Gastrocnemius medialis (tissue), 4 donors: ENCODE measurements at regions not wholly inside any gene's neighbourhood (a gene's known extent, or its start where the extent isn't known, plus 50 kb on each side); places are given as distances from the start of the nearest gene placed in this dataset.

ENCODE experiments used
- ATAC-seq, 2 donors: fragments of 150-250 bp; one replicate each; pipeline ENCODE4 v1.9.1; 2016
- DNase-seq, 2 donors: peaks; one replicate each; pipeline ENCODE4 v3.0.0-alpha.2; 2019
- H3K27ac ChIP-seq, 4 donors: fragments of 200-600 bp; sonication (generic); 1 replicate in 1 of 4; 2 replicates in 3 of 4; pipeline ENCODE4 v1.5.1; 2016 to 2018; ENCODE audit warnings: mild to moderate bottlenecking in 2 of 4, moderate library complexity in 1 of 4
- H3K27me3 ChIP-seq, 3 donors: fragments of 200-600 bp; sonication (generic) in 2 of 3; 1 replicate in 1 of 3; 2 replicates in 2 of 3; pipeline versions ENCODE4 v1.5.1 to v1.6.0; 2016 to 2019; ENCODE audit warnings: mild to moderate bottlenecking in 1 of 3, moderate library complexity in 1 of 3
- H3K36me3 ChIP-seq, 2 donors: fragments of 200-600 bp; sonication (generic) in 1 of 2; one replicate each; pipeline ENCODE4 v1.5.1; 2017 to 2018
- H3K4me1 ChIP-seq, 2 donors: fragments of 200-600 bp; sonication (generic) in 1 of 2; one replicate each; pipeline ENCODE4 v1.5.1; 2016 to 2017; ENCODE audit warnings: mild to moderate bottlenecking in 2 of 2
- H3K4me3 ChIP-seq, 4 donors: fragments of 200-600 bp; sonication (generic) in 3 of 4; 1 replicate in 1 of 4; 2 replicates in 3 of 4; pipeline ENCODE4 v1.5.1; 2016 to 2019; ENCODE audit warnings: mild to moderate bottlenecking in 2 of 4
- H3K9me3 ChIP-seq, 3 donors: fragments of 200-600 bp; sonication (generic) in 2 of 3; 1 replicate in 1 of 3; 2 replicates in 2 of 3; pipeline ENCODE4 v1.5.1; 2016 to 2019
- POLR2A ChIP-seq, 2 donors: fragments of 450-650 bp; IDR thresholded peaks; one replicate each; pipeline ENCODE4 v1.6.1; 2017; ENCODE audit warnings: antibody characterized with exemption in 2 of 2, mild to moderate bottlenecking in 2 of 2, moderate library complexity in 2 of 2
- in situ Hi-C, 4 donors: fragments of 200-750 bp; cut with MboI; loops; one replicate each; pipeline versions ENCODE4 v1.15.0 to v1.8.0; 2017; ENCODE audit warnings: low sequenced_read_pairs in 4 of 4
- intact Hi-C: fragments of 100-400 bp; cut with DNase I; formaldehyde crosslinking; loops from one replicate; pipeline ENCODE4 v1.15.1; 2023; ENCODE audit warnings: low total_unique reads
- TF ChIP-seq, protein P1 (sequence below), 5 experiments: fragments of 450-650 bp in 3 of 5; fragments of 200-600 bp in 2 of 5; sonication (generic) in 2 of 5; IDR thresholded peaks in 4 of 5; conservative IDR thresholded peaks in 1 of 5; 1 replicate in 4 of 5; 2 replicates in 1 of 5; pipeline ENCODE4 v1.5.1; 2016 to 2019; ENCODE audit warnings: antibody characterized with exemption in 5 of 5, mild to moderate bottlenecking in 3 of 5, moderate library complexity in 3 of 5

DNA sequence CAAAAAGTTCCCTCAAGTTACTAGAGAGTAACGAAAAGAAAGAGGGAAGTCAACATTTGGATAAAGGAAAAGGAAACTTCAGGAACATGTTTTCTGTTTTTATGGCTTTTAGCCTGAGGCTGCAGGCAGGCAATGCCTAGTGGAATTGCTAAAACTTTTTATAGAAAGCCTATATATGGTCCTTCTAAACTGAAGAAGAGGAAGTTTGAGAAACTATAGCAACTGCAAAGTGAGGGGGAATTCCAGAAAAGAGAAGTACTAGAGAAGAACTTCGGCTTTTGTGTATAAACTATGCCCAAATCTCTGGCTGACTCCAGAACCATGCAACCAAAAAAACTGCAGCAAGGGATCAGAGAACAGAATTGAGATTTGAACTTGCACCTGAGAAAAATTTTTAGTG is 74.3 kb upstream of the ARHGAP42 start:
- intact Hi-C loops: no loop called here
- H3K4me3 ChIP-seq: no peak overlapping the region
- no peaks in the 10 kb centered on the region for H3K36me3 ChIP-seq
- ATAC-seq (no peak), DNase-seq (no peak)
- no peak overlapping the region for H3K27ac ChIP-seq
- H3K27me3 ChIP-seq: no peaks in the 10 kb centered on the region
- in situ Hi-C loops: no loop called here
- TF ChIP-seq POLR2A (IDR thresholded peaks at IDR 0.05): no peak
- TF ChIP-seq, protein P1, sequence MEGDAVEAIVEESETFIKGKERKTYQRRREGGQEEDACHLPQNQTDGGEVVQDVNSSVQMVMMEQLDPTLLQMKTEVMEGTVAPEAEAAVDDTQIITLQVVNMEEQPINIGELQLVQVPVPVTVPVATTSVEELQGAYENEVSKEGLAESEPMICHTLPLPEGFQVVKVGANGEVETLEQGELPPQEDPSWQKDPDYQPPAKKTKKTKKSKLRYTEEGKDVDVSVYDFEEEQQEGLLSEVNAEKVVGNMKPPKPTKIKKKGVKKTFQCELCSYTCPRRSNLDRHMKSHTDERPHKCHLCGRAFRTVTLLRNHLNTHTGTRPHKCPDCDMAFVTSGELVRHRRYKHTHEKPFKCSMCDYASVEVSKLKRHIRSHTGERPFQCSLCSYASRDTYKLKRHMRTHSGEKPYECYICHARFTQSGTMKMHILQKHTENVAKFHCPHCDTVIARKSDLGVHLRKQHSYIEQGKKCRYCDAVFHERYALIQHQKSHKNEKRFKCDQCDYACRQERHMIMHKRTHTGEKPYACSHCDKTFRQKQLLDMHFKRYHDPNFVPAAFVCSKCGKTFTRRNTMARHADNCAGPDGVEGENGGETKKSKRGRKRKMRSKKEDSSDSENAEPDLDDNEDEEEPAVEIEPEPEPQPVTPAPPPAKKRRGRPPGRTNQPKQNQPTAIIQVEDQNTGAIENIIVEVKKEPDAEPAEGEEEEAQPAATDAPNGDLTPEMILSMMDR (IDR thresholded peaks at IDR 0.05 in 4 of 5, conservative IDR thresholded peaks at IDR 0.05 in 1 of 5): no peak
- no peaks in the 10 kb centered on the region for H3K4me1 ChIP-seq
- H3K9me3 ChIP-seq: no peaks in the 10 kb centered on the region

DNA sequence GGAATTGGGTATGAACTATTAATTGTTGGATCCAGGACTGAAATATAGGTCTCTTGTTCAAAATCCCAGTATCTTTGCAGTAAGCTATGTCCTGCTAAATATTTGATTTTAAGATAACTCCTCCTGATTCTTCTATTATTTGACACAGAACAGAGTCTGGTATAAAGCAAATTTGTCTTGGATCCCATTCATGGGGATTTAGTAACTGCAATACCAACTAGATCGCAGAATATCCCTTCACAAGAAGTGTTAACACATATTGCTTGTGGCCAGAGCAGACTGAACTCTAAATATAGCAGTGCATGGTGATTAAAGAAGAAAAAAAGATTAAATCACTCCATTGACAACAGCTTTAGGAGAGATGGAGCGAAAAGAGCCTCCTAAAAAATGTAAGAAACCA is 68.2 kb upstream of the ARHGAP42 start:
- TF ChIP-seq, protein P1 (IDR thresholded peaks at IDR 0.05 in 4 of 5, conservative IDR thresholded peaks at IDR 0.05 in 1 of 5): no peak
- no peak for TF ChIP-seq POLR2A (IDR thresholded peaks at IDR 0.05)
- no peak overlapping the region for H3K27ac ChIP-seq
- H3K4me1 ChIP-seq: peaks cover 0 to 6% of the 10 kb centered on the region in 2 donors
- ATAC-seq (no peak), DNase-seq (no peak)
- intact Hi-C loops: no loop called here
- no peaks in the 10 kb centered on the region for H3K9me3 ChIP-seq
- H3K4me3 ChIP-seq: no peak overlapping the region
- H3K27me3 ChIP-seq: no peaks in the 10 kb centered on the region
- in situ Hi-C loops: no loop called here
- no peaks in the 10 kb centered on the region for H3K36me3 ChIP-seq

DNA sequence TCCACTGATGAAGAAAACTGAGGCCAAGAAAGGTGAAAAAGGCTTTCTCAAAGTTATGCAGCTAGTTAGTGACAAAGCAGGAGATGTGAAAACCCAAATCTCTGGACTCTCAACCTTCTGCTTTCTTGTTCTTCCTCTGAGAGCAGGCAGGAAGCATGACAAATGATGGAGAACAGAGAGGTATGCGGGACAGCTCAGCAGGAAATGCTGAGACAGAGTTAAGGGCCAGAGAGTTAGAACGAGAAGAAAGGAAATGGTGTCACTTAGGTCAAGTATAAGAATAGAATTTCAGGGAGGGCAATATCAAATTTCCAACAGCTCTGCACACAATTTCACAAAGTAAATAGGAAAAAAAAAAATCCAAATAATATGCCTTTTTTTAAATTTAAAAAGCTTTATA is 67.6 kb upstream of the ARHGAP42 start:
- Histone ChIP-seq H3K27ac (no peak overlapping the region), H3K36me3 (no peaks in the 10 kb centered on the region), H3K9me3 (no peaks in the 10 kb centered on the region), H3K4me3 (no peak overlapping the region), H3K4me1 (peaks cover 0 to 6% of the 10 kb centered on the region in 2 donors), H3K27me3 (no peaks in the 10 kb centered on the region)
- no peak for ATAC-seq
- in situ Hi-C loops: no loop called here
- TF ChIP-seq POLR2A (IDR thresholded peaks at IDR 0.05): no peak
- TF ChIP-seq, protein P1 (IDR thresholded peaks at IDR 0.05 in 4 of 5, conservative IDR thresholded peaks at IDR 0.05 in 1 of 5): no peak
- intact Hi-C loops: no loop called here
- DNase-seq: no peak

DNA sequence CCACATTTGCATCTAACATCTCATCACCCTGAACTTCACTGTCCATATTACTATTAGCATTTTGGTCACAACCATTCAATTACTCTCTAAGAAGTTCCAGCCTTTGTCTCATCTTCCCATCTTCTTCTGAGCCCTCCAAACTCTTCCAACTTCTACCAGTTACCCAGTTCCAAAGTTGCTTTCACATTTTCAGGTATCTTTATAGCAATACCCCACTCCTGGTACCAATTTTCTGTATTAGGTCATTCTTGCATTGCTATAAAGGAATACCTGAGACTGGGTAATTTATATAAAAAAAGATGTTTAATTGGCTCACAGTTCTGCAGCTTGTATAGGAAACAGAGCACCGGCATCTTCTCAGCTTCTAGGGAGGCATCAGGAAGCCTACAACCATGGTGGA is 64.7 kb upstream of the ARHGAP42 start:
- no peaks in the 10 kb centered on the region for H3K9me3 ChIP-seq
- H3K27me3 ChIP-seq: no peaks in the 10 kb centered on the region
- H3K4me3 ChIP-seq: no peak overlapping the region
- ATAC-seq (no peak), DNase-seq (no peak)
- H3K36me3 ChIP-seq: no peaks in the 10 kb centered on the region
- in situ Hi-C loops: no loop called here
- H3K27ac ChIP-seq: no peak overlapping the region
- no peak for TF ChIP-seq POLR2A (IDR thresholded peaks at IDR 0.05)
- TF ChIP-seq, protein P1 (IDR thresholded peaks at IDR 0.05 in 4 of 5, conservative IDR thresholded peaks at IDR 0.05 in 1 of 5): no peak
- H3K4me1 ChIP-seq: peaks cover 0 to 6% of the 10 kb centered on the region in 2 donors
- intact Hi-C loops: no loop called here

DNA sequence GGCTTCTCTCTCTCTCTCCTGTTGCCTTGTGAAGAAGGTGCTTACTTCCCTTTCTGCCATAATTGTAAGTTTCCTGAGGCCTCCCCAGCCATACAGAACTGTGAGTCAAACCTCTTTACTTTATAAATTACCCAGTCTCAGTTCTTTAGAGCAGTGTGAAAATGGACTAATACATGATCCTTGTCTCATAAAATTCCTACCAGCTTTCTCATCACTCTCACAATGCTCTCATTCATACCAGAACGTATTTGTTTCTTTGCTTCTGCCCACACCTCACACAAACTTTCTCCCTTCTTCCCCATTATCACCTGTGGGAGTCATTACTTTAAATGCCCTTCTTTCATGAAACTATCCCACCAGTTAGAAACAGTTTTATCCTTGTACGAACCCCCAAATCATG is 62.7 kb upstream of the ARHGAP42 start:
- peaks cover 0 to 3% of the 10 kb centered on the region in 2 donors for H3K4me1 ChIP-seq
- no peaks in the 10 kb centered on the region for H3K27me3 ChIP-seq
- in situ Hi-C loops: no loop called here
- no peak overlapping the region for H3K27ac ChIP-seq
- ATAC-seq (no peak), DNase-seq (no peak)
- H3K9me3 ChIP-seq: no peaks in the 10 kb centered on the region
- no peaks in the 10 kb centered on the region for H3K36me3 ChIP-seq
- intact Hi-C loops: no loop called here
- TF ChIP-seq POLR2A (IDR thresholded peaks at IDR 0.05): no peak
- TF ChIP-seq, protein P1 (IDR thresholded peaks at IDR 0.05 in 4 of 5, conservative IDR thresholded peaks at IDR 0.05 in 1 of 5): no peak
- H3K4me3 ChIP-seq: no peak overlapping the region
